ENCODE measurements at regions not wholly inside any gene's neighbourhood (a gene's known extent, or its start where the extent isn't known, plus 50 kb on each side); places are given as distances from the start of the nearest gene placed in this dataset.

- no peak for DNase-seq (ENCODE audit: low spot score in 2 of 2)
- no peaks in the 10 kb centered on the region for H3K4me1 ChIP-seq
- H3K27ac ChIP-seq: no peak overlapping the region
- H3K27me3 ChIP-seq: no peaks in the 10 kb centered on the region
- H3K36me3 ChIP-seq: no peaks in the 10 kb centered on the region
- intact Hi-C loops (cut with DNase I): no loop called here
- TF ChIP-seq, protein P1, sequence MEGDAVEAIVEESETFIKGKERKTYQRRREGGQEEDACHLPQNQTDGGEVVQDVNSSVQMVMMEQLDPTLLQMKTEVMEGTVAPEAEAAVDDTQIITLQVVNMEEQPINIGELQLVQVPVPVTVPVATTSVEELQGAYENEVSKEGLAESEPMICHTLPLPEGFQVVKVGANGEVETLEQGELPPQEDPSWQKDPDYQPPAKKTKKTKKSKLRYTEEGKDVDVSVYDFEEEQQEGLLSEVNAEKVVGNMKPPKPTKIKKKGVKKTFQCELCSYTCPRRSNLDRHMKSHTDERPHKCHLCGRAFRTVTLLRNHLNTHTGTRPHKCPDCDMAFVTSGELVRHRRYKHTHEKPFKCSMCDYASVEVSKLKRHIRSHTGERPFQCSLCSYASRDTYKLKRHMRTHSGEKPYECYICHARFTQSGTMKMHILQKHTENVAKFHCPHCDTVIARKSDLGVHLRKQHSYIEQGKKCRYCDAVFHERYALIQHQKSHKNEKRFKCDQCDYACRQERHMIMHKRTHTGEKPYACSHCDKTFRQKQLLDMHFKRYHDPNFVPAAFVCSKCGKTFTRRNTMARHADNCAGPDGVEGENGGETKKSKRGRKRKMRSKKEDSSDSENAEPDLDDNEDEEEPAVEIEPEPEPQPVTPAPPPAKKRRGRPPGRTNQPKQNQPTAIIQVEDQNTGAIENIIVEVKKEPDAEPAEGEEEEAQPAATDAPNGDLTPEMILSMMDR (IDR thresholded peaks at IDR 0.05): no peak
- no peak overlapping the region for H3K4me3 ChIP-seq
- H3K9me3 ChIP-seq: no peaks in the 10 kb centered on the region
Observed at GRCh38 chrX:139267851-139268250, 262.7 kb upstream of the F9 start.

DNA sequence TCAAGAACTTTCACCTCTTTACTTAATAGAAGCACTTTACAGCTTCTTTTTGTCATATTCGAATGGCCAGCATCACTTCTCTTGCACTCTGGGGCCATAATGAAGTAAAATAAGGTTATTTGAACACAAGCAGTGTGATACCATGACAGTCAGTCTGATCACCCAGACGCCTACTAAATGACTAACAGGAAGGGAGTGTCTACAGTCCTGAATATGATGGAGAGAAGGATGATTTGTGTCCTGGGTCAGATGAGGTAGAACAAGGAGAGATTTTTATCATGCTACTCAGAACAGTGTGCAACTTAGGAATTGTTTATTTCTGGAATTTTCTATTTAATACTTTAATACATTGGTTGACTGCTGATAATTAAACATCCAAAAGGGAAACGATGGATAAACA, 284.2 kb upstream of the F9 start:
- Histone ChIP-seq H3K36me3 (no peaks in the 10 kb centered on the region), H3K27ac (no peak overlapping the region), H3K4me1 (no peaks in the 10 kb centered on the region), H3K4me3 (no peak overlapping the region), H3K27me3 (no peaks in the 10 kb centered on the region), H3K9me3 (no peaks in the 10 kb centered on the region)
- DNase-seq (ENCODE audit: low spot score in 2 of 2): no peak
- TF ChIP-seq, protein P1 (IDR thresholded peaks at IDR 0.05): no peak
- intact Hi-C loops (cut with DNase I): no loop called here

DNA sequence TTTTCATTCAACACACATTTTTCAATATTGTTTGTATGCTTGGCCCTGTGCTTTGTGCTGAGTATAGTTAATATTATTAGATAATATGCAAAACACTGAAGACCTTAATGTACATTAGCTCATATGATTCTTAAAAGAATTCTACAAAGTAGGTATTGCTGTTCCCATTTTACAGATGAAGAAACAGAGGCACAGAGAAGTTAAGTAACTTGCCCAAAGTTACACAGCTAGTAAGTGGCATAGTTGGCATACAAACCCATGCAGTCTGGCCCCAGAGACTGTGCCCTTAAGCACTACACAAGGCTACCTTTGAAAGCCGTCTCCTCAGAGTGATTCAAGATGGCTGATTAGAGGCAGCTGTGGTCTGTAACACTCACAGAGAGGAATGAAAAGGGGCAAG, 293.4 kb upstream of the F9 start:
- DNase-seq (ENCODE audit: low spot score in 2 of 2): no peak
- intact Hi-C loops (cut with DNase I): no loop called here
- H3K9me3 ChIP-seq: no peaks in the 10 kb centered on the region
- H3K4me1 ChIP-seq: no peaks in the 10 kb centered on the region
- TF ChIP-seq, protein P1 (IDR thresholded peaks at IDR 0.05): no peak
- H3K4me3 ChIP-seq: no peak overlapping the region
- no peaks in the 10 kb centered on the region for H3K27me3 ChIP-seq
- no peak overlapping the region for H3K27ac ChIP-seq
- H3K36me3 ChIP-seq: no peaks in the 10 kb centered on the region

GRCh38 chrX:139234898-139235297, 295.6 kb upstream of the F9 start:
- Histone ChIP-seq H3K4me1 (no peaks in the 10 kb centered on the region), H3K9me3 (no peaks in the 10 kb centered on the region), H3K27ac (no peak overlapping the region), H3K36me3 (no peaks in the 10 kb centered on the region), H3K27me3 (no peaks in the 10 kb centered on the region), H3K4me3 (no peak overlapping the region)
- DNase-seq (ENCODE audit: low spot score in 2 of 2): no peak
- intact Hi-C loops (cut with DNase I): no loop called here
- TF ChIP-seq, protein P1 (IDR thresholded peaks at IDR 0.05): no peak

- intact Hi-C loops (cut with DNase I): loop anchor here (2.0 kb wide), 1 partner anchor 36 kb away; no protein-coding TSS in a partner anchor
- Histone ChIP-seq H3K9me3 (no peaks in the 10 kb centered on the region), H3K27ac (no peak overlapping the region), H3K36me3 (no peaks in the 10 kb centered on the region), H3K27me3 (no peaks in the 10 kb centered on the region), H3K4me3 (no peak overlapping the region), H3K4me1 (no peaks in the 10 kb centered on the region)
- DNase-seq (ENCODE audit: low spot score in 2 of 2): no peak
- TF ChIP-seq, protein P1 (IDR thresholded peaks at IDR 0.05): no peak
Observed at GRCh38 chrX:139224953-139225665, 305.4 kb upstream of the F9 start.
